LHCN-M2 (cell line): ENCODE measurements at regions not wholly inside any gene's neighbourhood (a gene's known extent, or its start where the extent isn't known, plus 50 kb on each side); places are given as distances from the start of the nearest gene placed in this dataset.
"Not testable (repeated sequence)": the region's sequence is repeated elsewhere in the genome, so short reads cannot be mapped to it uniquely, and the experiment has no call there.

Experiments used
- DNase-seq: peaks from one replicate; pipeline ENCODE4 v3.0.0-alpha.2; 2012; ENCODE audit warnings: low read depth

DNA sequence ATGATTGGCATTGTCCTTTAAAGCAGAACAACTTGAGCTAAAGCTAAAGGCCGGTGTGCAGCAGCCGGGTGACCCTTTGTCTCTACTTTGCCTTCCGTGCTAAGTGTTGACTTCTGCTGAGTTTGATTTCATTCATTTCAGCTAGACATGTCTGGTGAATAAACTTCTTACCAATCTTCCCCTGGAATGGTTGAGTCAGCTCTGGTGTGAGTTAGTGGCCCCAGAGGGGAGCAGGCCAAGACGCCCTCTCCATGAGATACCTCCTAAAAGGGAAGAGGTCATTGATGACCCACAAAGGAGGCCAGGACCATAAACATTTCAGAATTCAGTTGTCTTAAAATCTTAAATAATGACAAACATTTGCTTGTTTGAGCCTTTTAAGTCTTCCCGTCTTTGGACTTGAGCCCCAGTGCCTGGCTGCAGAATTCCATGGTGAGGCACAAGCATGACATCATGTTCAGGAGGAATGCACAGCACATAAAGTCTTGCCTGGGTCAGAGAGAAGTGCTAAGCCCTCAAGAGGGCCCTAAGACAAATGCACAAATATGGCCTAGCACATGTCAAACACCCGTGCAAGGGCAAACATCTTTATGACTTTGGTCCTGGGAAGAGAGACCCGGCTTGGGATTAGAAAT is 96.3 kb upstream of the NEDD9 start:
- no peak for DNase-seq

DNA sequence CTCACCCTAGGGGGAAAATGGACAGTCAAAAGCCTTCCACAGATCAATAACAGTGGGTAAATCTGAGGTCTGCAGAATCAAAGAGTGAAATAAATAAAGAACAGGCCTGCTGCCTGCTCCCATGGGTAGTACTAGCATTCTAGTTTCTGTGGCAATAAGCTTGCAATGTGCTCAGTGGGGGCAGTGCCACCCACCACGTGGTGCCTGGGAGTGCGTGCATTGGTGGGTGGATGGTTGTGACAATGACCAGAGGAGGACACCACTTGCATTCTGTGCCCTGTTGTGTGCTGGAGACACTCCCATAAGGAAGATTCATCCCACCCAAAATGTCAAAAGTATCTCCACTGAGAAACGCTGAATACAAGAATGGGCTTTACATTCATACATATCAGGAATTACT is 95.5 kb upstream of the NEDD9 start:
- DNase-seq = no peak

DNA sequence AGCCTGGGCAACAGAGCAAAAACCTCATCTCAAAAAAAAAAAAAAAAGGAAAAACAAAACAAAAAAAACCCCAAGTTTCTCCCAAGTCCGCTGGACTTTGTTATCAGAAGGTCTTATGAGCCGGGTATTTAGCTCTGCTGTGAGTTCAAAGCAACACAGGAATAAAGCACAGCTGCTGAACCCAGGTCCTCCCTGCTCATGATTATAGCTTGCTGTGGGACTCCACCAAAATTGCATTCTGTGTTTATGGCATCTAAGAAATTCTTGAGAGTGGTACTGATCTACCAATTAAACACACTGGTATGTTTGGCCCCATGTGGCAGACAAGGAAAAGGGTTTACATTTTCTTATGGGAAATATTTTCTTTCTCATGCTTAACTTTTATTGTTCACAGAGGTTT is 93.6 kb upstream of the NEDD9 start:
- no peak for DNase-seq

DNA sequence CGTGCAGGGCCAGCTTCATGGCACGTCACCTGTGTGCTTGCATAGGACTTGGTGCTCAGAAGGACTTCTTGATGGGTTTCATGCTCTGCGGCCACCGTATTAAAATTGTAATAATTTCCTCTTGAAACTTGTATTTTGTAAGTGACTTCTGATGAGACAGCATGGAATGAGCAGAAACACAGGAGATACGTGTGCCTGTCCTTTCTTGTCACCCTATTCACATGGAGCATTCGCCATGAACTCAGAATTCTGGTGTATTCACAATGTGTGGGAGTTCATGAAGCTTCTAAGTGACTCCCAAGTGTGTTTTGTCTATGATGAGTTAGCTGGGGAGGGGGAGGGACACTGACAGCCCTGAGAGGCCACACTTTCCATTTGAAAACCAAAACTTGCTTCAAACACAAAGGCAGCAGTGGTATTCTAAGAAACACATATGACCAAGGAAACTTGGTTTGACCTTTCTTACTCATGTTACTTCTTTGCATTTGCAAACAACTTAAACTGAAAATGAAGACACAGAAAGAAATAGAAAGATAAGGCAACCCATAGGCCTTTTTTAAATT is 92.1 kb upstream of the NEDD9 start:
- no peak for DNase-seq

DNA sequence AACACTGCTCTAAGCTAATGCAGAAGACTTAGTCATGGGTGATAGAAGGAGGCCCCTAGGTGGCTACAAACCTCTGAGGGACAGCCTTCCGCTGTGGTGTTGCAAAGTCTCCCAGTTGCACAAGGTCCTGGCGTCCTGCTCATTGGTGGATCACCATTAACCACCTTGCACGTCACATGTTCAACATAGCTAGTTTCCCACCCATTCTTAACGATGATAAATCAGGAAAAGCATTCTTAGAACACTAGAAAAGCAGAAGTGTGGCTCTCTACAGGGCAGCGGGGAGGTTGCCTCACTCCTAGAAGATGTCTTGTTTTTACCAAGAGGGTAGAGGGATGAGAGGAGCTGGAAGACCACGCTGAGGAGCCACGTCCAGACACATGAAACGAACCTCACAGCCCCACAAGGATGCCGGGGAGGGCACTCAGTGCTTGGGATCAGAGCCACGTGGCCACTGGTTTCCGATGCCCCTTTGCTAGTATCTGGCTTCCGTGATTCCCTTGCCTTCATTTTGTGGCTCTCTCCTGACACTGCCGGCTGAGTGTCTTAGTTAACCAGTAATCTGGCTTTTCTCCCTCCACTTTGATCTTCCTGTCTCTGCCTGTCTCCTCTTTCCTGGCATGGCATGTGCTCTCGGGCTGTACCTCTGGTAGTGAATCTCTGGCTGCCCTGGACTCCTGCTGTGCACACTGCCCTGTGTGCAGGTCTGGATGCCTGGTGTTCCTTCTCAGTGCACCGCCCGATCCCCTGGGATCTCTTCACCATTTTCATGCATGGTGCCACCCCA is 91.4 kb upstream of the NEDD9 start:
- no peak for DNase-seq

DNA sequence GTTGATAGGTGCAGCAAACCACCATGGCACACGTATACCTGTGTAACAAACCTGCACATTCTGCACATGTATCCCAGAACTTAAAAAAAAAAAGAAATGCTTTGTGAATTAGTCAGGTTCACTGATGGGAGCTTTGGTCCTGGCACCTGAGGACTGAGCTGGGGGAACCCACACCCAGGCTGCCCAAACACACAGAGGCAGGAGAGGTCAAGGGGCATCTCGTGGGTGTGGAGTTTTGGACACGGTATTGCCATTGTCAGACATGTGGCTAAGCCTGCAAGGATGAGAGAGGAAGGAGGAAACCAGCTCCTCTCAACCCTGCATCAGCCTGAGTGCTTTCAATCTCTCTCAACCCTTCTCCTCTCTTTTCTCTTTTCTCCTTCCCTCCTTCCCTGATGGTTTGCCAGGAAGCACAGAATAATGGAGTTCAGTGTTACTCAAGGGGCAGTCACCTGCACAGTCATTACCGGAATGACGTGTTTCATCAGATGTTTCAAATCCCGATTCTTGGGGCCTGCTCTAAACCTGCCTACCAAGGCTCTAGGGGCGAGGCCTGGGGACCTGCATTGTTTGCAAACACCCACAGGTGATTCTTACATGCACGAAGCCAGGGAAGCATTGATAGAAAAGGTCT is 89.9 kb upstream of the NEDD9 start:
- no peak for DNase-seq

DNA sequence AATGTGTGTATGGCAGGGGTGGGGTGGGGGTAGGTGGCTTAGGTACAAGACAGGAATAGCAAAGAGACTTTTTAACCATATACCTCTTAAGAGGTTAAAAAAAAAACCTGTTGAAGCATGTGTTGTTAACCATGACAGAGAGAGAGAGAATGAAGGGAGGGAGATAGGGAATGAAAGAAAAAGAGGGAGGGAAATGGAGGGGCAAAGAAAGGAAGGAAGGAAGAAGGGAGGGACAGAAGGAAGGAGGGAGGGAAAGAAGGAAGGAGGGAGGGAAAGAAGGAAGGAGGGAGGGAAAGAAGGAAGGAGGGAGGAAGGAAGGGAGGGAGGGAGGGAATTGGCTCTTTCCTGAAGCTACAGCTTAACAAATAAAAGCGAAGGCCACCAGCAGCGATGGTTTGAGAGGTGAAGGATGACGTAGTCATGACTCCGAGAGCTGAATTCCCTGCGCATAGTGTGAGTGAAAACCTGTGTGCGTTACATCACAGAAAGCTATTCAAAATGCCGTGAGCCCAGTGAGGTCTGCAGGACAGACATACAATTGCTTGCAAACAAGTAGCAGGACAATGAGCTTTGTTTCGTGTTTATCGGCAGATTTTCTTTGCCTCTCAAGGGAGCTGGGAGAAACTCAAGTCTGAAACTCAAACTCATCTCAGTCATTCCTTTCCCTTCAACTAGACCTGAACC is 88.6 kb upstream of the NEDD9 start:
- DNase-seq = no peak

DNA sequence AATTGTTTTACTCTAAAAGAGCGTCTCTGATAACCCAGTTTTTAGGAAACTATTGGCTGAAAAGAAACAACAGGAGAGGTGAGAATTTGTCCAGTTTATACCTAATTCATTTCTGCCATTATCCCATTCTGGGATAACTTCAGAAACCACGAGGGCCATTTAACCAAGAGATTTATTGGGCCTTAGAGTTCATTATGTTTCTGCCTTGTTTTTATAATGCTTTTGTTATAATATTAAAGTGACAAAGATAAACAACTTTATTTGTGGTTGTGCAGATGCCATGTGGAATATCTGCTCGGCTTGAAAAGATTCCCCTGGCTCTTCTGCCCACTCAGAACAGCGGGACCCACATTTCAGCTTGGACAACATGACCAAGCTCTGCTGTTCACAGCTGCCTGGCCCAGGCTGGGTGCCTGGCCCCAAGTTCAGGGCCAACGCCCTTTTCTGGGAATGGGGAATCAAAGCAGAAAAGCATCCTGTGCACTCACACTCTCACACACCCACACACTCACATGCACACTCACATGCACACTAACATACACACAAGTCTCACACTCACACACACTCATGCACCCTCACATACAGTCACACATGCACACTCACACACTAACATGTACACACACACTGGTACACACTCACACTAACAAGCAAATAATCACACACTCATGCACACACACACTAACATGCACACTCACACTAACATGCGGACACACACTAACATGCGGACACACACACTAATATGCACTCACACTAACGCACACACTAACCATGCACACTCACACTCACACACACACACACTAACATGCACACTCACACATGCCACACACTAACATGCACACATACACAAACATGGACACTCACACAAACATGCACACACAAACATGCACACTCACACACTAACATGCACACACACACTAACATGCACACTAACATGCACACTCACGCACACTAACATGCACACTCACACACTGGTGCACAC is 86.7 kb upstream of the NEDD9 start:
- peak; percentile 19 for DNase-seq

DNA sequence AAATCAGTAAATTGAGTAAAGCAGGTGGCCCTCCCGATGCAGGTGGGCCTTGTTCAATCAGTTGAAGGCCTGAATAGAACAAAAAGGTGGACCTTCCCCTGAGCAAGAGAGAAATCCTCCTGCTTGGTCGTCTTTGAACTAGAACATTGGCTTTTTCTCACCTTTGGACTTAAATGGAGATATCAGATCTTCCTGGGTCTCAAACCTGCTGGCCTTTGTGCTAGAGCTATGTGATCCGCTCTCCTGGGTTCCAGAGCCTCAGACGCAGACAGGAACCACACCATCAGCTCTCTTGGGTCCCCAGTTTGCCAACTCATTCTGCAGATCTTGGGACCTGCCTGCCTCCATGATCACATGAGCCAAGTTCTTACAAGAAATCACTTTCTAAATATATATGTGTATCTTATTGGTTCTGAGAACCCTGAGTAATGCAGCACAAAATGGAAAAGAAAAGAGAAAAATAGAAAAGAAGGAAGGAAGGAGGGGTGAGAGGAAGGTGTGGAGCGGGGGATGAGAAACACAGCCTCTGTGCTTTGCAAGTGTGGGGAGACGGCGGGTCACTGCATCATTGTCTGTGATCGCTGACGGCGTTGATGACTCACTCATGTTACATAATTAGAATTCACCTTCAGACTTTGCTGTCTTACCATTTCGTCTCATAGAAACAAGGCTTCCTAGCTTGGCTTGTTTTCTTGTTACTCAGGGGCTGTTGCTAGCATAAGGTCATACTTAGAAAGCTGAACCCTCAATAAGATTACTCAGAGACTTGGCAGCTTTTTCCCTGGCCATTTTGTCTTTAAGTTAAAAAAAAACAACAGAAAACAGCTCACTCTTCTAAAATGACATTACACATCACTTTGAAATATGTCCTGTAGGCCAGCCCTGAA is 85.7 kb upstream of the NEDD9 start:
- DNase-seq = peak; percentile 92

DNA sequence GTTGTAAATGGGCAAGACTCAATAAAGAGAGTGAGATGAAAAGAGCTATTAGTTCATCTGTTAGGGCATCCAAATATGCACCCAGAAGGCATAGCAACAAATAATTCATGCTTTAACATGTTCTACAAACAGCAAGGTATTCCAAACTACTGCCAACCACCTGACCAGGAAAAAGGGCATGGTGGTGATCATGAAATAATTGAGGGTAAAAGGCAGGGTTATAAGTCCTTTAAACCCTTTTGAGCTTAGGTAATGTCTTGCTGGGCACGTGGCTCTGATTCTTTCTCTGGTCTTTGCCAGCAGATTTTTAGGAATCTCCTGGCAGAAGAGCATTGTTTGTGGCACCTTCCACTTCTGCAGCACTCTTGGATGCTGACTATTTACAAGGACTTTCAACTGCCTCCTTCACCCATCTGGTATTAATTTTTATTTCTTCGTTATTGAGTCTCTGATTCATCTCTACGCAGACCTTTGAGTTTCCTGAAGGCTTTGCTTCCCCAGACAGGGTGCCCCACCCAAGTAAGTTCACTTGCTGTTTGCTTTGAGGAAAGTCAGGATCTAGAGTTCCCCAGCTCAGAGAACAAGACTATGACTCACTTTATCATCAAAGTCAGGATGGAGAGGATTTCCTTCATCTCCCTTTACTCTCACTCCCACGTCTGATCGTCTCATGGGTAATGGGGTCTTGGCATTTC is 83.4 kb upstream of the NEDD9 start:
- DNase-seq = peak; percentile 51

DNA sequence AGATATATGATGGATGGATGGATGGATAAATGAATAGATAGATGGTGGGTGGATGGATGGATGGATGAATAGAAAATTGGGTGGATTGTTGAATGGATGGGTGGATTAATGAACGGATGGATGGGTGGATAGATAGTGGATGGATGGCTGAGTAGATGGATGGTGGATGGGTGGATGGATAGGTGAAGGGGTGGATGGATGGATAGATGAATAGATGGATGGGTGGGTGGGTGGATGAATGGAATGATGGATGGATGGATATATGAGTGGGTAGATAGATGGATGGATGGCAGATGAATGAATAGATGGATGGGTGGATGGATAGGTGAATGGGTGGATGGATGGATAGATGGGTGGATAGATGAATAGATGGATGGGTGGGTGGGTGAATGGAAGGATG is 80.7 kb upstream of the NEDD9 start:
- no peak for DNase-seq

DNA sequence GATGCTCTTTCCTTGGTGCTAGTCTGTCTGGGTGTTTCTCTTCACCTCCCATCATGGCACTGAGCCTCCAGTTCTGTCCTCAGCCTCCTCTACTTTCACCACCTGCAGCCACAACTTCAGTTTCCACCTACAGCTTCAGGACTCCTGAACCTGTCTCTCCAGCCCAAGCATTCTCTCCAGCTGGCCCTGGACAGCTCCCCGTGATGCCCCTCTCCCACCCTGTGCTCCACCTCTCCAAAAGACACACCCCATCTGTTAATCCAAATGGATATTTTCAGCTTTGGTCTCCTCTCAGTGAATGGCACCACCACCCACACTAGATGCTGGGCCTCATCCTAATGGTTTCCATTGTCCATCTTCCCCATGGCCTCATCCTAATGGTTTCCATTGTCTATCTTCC is 79.5 kb upstream of the NEDD9 start:
- no peak for DNase-seq

DNA sequence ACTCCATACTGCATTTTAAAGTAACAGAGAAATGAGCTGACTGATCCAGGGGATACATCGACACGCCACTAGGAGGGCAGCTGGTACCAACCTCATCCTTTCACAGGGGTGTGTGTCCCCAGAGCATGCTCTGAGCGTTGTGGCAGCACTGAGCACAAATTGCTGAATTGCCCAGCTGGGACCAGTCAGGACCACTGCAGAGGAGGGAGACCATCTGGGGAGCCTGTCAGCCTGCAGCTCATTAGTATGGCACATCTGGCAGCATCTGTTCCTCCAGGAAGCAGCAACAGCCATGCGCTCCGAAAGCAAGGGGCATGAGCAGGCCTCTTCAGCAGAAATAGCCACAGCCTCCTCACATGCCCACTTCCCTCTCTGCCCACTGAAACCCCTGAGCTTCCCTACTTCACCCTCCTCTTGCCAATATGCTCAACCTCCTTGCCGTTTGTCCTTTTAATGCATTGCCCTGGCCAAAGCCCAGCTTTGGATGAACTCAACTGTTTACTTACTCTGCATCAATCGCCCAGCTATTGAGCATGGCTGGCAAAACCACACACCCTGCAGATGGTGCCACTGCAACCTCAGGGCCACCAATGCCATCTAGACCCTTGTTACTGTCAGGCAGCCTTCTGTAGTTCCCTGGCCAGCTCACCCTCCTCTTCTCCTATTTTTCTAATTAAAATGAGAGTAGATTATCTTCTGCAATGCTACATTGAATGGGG is 77.6 kb upstream of the NEDD9 start:
- no peak for DNase-seq

DNA sequence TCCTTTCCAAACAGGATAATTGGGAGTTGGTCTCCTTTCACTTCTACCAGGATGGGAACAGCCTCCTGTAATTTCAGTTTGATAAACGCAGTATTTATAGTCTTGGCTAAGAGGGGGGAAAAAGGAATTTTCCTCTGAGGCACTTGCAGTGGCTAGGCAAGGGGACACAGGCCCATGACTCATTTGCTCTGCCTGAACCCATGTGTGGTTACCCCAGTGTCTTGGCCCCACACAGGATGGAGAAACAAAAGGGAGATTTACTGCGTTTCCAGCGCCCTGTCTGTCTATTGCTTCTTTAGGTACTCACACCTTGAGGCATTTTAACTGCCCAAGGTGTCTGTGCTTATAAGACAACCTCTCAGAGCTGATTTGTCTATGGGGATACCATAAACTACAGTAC is 74.8 kb upstream of the NEDD9 start:
- no peak for DNase-seq

DNA sequence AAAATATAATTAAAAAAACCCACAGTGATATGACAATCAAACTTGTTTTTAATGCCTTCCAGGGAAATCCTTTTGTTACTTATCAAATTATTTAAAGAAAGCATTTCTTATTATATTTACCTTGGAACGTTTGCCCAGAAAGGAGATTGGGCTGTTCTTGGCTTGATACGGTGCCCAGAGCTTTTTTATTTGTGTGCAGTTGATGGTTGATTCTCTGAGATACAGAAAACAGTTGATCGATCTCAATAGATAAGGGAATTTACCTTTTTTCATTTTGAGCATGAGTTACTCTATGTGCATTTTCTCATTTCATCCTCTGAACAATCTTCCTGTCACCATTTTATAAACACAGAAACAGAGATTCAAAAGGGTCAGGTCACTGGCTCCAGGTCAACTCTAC is 72.5 kb upstream of the NEDD9 start:
- DNase-seq = no peak

DNA sequence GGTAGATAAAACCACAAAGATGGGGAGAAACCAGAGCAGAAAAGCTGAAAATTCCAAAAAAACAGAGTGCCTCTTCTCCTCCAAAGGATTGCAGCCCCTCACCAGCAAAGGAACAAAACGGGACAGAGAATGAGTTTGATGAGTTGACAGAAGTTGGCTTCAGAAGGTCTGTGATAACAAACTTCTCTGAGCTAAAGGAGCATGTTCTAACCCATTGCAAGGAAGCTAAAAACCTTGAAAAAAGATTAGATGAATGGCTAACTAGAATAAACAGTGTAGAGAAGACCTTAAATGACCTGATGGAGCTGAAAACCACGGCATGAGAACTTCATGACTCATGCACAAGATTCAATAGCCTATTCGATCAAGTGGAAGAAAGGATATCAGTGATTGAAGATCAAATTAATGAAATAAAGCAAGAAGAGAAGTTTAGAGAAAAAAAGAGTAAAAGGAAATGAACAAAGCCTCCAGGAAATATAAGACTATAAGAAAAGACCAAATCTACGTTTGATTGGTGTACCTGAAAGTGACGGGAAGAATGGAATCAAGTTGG is 67.5 kb upstream of the NEDD9 start:
- not testable (repeated sequence) for DNase-seq

DNA sequence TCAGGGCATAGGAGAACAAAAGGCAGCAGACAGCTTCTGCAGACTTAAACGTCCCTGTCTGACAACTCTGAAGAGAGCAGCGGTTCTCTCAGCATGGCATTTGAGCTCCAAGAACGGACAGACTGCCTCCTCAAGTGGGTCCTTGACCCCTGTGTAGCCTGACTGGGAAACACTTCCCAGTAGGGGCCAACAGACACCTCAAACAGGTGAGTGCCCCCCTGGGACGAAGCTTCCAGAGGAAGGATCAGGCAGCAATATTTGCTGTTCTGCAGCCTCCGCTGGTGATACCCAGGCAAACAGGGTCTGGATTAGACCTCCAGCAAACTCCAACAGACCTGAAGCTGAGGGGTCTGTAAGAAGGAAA is 66.9 kb upstream of the NEDD9 start:
- DNase-seq = not testable (repeated sequence)
